ENCODE measurements at regions not wholly inside any gene's neighbourhood (a gene's known extent, or its start where the extent isn't known, plus 50 kb on each side); places are given as distances from the start of the nearest gene placed in this dataset.
"Not testable (repeated sequence)": the region's sequence is repeated elsewhere in the genome, so short reads cannot be mapped to it uniquely, and the experiment has no call there.

- DNase-seq (ENCODE audit: low spot score): no peak
Measured at GRCh38 chr6:99802396-99803031, 191.5 kb downstream of the MCHR2 start.

GRCh38 chr6:99808992-99809391 lies 185.0 kb downstream of the MCHR2 start:
- DNase-seq (ENCODE audit: low spot score): no peak

GRCh38 chr6:99810295-99810694 lies 183.7 kb downstream of the MCHR2 start:
- no peak for DNase-seq (ENCODE audit: low spot score)

- no peak for DNase-seq (ENCODE audit: low spot score)
Measured at GRCh38 chr6:99810942-99811620, 182.9 kb downstream of the MCHR2 start.

GRCh38 chr6:99811636-99812035 lies 182.4 kb downstream of the MCHR2 start:
- no peak for DNase-seq (ENCODE audit: low spot score)

GRCh38 chr6:99813565-99813964 lies 180.5 kb downstream of the MCHR2 start:
- no peak for DNase-seq (ENCODE audit: low spot score)

- DNase-seq (ENCODE audit: low spot score): no peak
Measured at GRCh38 chr6:99814230-99814928, 179.6 kb downstream of the MCHR2 start.

- no peak for DNase-seq (ENCODE audit: low spot score)
Measured at GRCh38 chr6:99816795-99817194, 177.2 kb downstream of the MCHR2 start.

- no peak for DNase-seq (ENCODE audit: low spot score)
Measured at GRCh38 chr6:99818161-99818560, 175.9 kb downstream of the MCHR2 start.

- no peak for DNase-seq (ENCODE audit: low spot score)
Measured at GRCh38 chr6:99819853-99820252, 174.2 kb downstream of the MCHR2 start.

- DNase-seq (ENCODE audit: low spot score): no peak
Measured at GRCh38 chr6:99821164-99821563, 172.9 kb downstream of the MCHR2 start.

GRCh38 chr6:99822741-99823512 lies 171.1 kb downstream of the MCHR2 start:
- peak; percentile 54 for DNase-seq (ENCODE audit: low spot score)

- DNase-seq (ENCODE audit: low spot score): not testable (repeated sequence)
Measured at GRCh38 chr6:99823513-99824235, 170.3 kb downstream of the MCHR2 start.

GRCh38 chr6:99833034-99833433 lies 161.0 kb downstream of the MCHR2 start:
- no peak for DNase-seq (ENCODE audit: low spot score)

GRCh38 chr6:99836471-99836870 lies 157.6 kb downstream of the MCHR2 start:
- DNase-seq (ENCODE audit: low spot score): no peak

GRCh38 chr6:99838607-99839006 lies 155.4 kb downstream of the MCHR2 start:
- DNase-seq (ENCODE audit: low spot score): no peak

- no peak for DNase-seq (ENCODE audit: low spot score)
Measured at GRCh38 chr6:99841297-99841696, 152.7 kb downstream of the MCHR2 start.

GRCh38 chr6:99846006-99846405 lies 148.0 kb downstream of the MCHR2 start:
- DNase-seq (ENCODE audit: low spot score): no peak

GRCh38 chr6:99850841-99851240 lies 143.2 kb downstream of the MCHR2 start:
- no peak for DNase-seq (ENCODE audit: low spot score)

GRCh38 chr6:99852031-99852430 lies 142.0 kb downstream of the MCHR2 start:
- no peak for DNase-seq (ENCODE audit: low spot score)

- DNase-seq (ENCODE audit: low spot score): no peak
Measured at GRCh38 chr6:99867026-99867425, 127.0 kb downstream of the MCHR2 start.
